Right lobe of liver (tissue), 6 donors: ENCODE measurements at regions not wholly inside any gene's neighbourhood (a gene's known extent, or its start where the extent isn't known, plus 50 kb on each side); places are given as distances from the start of the nearest gene placed in this dataset.

Source experiments
- ATAC-seq, 4 donors: fragments of 200-7000 bp; cut with Tn5 transposase; one replicate each; pipeline ENCODE4 v1.9.1; 2020; ENCODE audit warnings: mild to moderate bottlenecking in 4 of 4, moderate library complexity in 4 of 4
- DNase-seq, 3 donors: peaks; one replicate each; pipeline ENCODE4 v3.0.0-alpha.2; 2020
- H3K27ac ChIP-seq, 3 donors: fragments of 200-600 bp; one replicate each; pipeline ENCODE4 v1.8.0; 2022
- H3K27me3 ChIP-seq, 2 donors: fragments of 200-600 bp; one replicate each; pipeline ENCODE4 v1.8.0; 2022
- H3K36me3 ChIP-seq, 4 donors: fragments of 200-600 bp; sonication (generic) in 1 of 4; one replicate each; pipeline versions ENCODE4 v1.5.1 to v1.8.0; 2017 to 2022; ENCODE audit warnings: control low read depth in 1 of 4
- H3K4me1 ChIP-seq, 4 donors: fragments of 200-600 bp; sonication (generic) in 1 of 4; one replicate each; pipeline versions ENCODE4 v1.5.1 to v1.8.0; 2017 to 2022; ENCODE audit warnings: control low read depth in 1 of 4
- H3K4me3 ChIP-seq, 3 donors: fragments of 200-600 bp; one replicate each; pipeline ENCODE4 v1.8.0; 2022
- H3K9me3 ChIP-seq, 4 donors: fragments of 200-600 bp; sonication (generic) in 1 of 4; one replicate each; pipeline versions ENCODE4 v1.5.1 to v1.8.0; 2017 to 2022; ENCODE audit warnings: control low read depth in 1 of 4
- POLR2A ChIP-seq: fragments of 450-650 bp; IDR thresholded peaks from one replicate; pipeline ENCODE4 v1.6.1; 2017; ENCODE audit warnings: antibody characterized with exemption, mild to moderate bottlenecking
- WGBS: methylation state at CpG from one replicate; pipeline ENCODE4 v1.1.6; 2018; ENCODE audit warnings: low coverage, low lambda C conversion rate; ENCODE audit not compliant: insufficient coverage; ENCODE audit errors: missing lambda C conversion rate; 5-methylcytosine and 5-hydroxymethylcytosine counted together
- intact Hi-C, 2 donors: fragments of 100-400 bp; cut with DNase I; formaldehyde crosslinking; loops; one replicate each; pipeline versions ENCODE4 v1.11.2 to v1.14.1; 2022
- TF ChIP-seq, protein P1 (sequence below), 4 donors: fragments of 200-600 bp in 3 of 4; fragments of 450-650 bp in 1 of 4; IDR thresholded peaks; one replicate each; pipeline versions ENCODE4 v1.5.1 to v1.8.0; 2016 to 2022; ENCODE audit warnings: antibody characterized with exemption in 4 of 4, mild to moderate bottlenecking in 2 of 4
- donor health status: DM: no; HTN: yes; CAD: no.
- donor health status: DM: no; HTN: no; CAD: no.
- donor health status: DM: no; HTN: no; CAD: no.
- donor health status: DM: no; HTN: yes; CAD: no.
- donor health status: DM: no; HTN: yes; CAD: no.

DNA sequence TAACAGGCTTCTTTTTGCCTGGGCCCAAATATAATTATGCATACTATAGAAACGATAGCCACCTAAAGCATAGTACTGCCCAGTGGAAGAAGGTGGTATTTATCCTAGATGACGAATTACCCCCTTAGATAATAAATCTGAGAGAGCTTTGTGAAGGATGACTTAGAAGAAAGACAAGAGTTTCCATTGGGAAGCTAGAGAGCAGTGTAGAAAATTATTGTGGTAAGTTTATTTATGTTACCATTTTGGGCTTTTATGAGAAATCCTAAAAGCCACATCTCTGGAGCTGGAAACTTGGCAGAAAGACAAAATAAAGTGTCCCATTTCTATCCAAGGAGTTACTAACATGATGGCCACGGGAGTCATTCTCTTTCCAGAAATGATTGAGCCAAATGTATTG lies 172.0 kb upstream of the SEMA6A start:
- no peak for TF ChIP-seq POLR2A
- TF ChIP-seq, protein P1, sequence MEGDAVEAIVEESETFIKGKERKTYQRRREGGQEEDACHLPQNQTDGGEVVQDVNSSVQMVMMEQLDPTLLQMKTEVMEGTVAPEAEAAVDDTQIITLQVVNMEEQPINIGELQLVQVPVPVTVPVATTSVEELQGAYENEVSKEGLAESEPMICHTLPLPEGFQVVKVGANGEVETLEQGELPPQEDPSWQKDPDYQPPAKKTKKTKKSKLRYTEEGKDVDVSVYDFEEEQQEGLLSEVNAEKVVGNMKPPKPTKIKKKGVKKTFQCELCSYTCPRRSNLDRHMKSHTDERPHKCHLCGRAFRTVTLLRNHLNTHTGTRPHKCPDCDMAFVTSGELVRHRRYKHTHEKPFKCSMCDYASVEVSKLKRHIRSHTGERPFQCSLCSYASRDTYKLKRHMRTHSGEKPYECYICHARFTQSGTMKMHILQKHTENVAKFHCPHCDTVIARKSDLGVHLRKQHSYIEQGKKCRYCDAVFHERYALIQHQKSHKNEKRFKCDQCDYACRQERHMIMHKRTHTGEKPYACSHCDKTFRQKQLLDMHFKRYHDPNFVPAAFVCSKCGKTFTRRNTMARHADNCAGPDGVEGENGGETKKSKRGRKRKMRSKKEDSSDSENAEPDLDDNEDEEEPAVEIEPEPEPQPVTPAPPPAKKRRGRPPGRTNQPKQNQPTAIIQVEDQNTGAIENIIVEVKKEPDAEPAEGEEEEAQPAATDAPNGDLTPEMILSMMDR (IDR thresholded peaks at IDR 0.05): no peak
- H3K9me3 ChIP-seq: no peaks in the 10 kb centered on the region
- no peaks in the 10 kb centered on the region for H3K36me3 ChIP-seq
- H3K27me3 ChIP-seq: no peaks in the 10 kb centered on the region
- ATAC-seq: no peak
- 65% methylated on average over 3 of the region's 3 CpGs for WGBS
- no peak for DNase-seq
- intact Hi-C loops: no loop called here
- H3K27ac ChIP-seq: no peak overlapping the region
- no peak overlapping the region for H3K4me3 ChIP-seq
- no peaks in the 10 kb centered on the region for H3K4me1 ChIP-seq

GRCh38 chr5:116740771-116741170 lies 166.1 kb upstream of the SEMA6A start:
- DNase-seq (no peak), ATAC-seq (no peak)
- Histone ChIP-seq H3K27ac (no peak overlapping the region), H3K27me3 (no peaks in the 10 kb centered on the region), H3K9me3 (no peaks in the 10 kb centered on the region), H3K4me3 (no peak overlapping the region), H3K36me3 (no peaks in the 10 kb centered on the region), H3K4me1 (no peaks in the 10 kb centered on the region)
- TF ChIP-seq, protein P1 (IDR thresholded peaks at IDR 0.05): no peak
- TF ChIP-seq POLR2A: no peak
- no CpG with 5 or more reads among the region's 1 CpG for WGBS
- intact Hi-C loops: no loop called here

GRCh38 chr5:116739571-116739970 lies 164.9 kb upstream of the SEMA6A start:
- DNase-seq: no peak
- H3K9me3 ChIP-seq: no peaks in the 10 kb centered on the region
- no peak overlapping the region for H3K27ac ChIP-seq
- WGBS: 46% methylated on average over 9 of the region's 9 CpGs
- TF ChIP-seq, protein P1 (IDR thresholded peaks at IDR 0.05): no peak
- TF ChIP-seq POLR2A: no peak
- no peak overlapping the region for H3K4me3 ChIP-seq
- H3K4me1 ChIP-seq: no peaks in the 10 kb centered on the region
- H3K36me3 ChIP-seq: no peaks in the 10 kb centered on the region
- intact Hi-C loops: no loop called here
- H3K27me3 ChIP-seq: no peaks in the 10 kb centered on the region
- peak in 3 of 4 donors; percentile 16 to 55 (median 39) for ATAC-seq

DNA sequence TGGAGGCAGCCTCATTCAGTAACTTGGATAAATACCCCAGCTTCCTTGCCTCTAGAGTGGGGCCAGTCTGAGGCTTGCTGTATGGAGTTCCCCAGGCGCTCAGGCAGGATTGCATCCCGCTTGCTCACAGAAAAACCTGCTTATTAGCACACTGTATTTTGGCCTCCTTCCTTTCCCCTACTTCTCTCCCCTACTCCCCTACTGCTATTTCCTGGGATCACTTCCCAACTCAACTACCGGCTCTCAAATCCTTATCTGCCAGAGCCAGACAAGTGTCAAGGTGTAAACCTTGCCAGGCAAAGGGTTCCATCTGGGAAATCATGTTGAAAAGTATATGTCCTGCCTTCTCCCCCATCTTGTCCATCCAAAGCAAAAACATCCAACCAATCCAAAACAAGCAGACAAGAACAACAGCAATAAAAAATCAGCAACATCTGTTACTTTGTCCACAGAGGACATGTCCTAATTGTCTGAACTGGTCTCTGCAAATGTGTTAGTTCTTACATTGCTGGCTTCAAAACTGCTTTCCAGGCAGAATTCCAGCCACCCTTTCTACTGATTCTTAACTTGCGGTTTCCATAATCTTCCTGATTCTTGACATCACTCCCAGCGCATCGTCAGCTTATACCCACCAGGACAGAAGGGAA lies 164.1 kb upstream of the SEMA6A start:
- no peak for DNase-seq

More for the DNA sequence above, 164.1 kb upstream of the SEMA6A start:
- no peaks in the 10 kb centered on the region for H3K36me3 ChIP-seq
- H3K27me3 ChIP-seq: no peaks in the 10 kb centered on the region
- TF ChIP-seq, protein P1 (IDR thresholded peaks at IDR 0.05): no peak
- no peak for TF ChIP-seq POLR2A
- intact Hi-C loops: no loop called here
- WGBS: 48% methylated on average over 4 of the region's 6 CpGs
- no peak for ATAC-seq
- no peaks in the 10 kb centered on the region for H3K9me3 ChIP-seq
- H3K4me3 ChIP-seq: no peak overlapping the region
- no peaks in the 10 kb centered on the region for H3K4me1 ChIP-seq
- no peak overlapping the region for H3K27ac ChIP-seq
